HK-2 (cell line): ENCODE measurements at regions not wholly inside any gene's neighbourhood (a gene's known extent, or its start where the extent isn't known, plus 50 kb on each side); places are given as distances from the start of the nearest gene placed in this dataset.
A peak's percentile ranks its signal among the peaks of the same experiment; 100 is the strongest.

Source experiments
- DNase-seq: peaks from one replicate; pipeline ENCODE4 v3.0.0-alpha.2; 2018; ENCODE audit not compliant: unreplicated experiment

DNA sequence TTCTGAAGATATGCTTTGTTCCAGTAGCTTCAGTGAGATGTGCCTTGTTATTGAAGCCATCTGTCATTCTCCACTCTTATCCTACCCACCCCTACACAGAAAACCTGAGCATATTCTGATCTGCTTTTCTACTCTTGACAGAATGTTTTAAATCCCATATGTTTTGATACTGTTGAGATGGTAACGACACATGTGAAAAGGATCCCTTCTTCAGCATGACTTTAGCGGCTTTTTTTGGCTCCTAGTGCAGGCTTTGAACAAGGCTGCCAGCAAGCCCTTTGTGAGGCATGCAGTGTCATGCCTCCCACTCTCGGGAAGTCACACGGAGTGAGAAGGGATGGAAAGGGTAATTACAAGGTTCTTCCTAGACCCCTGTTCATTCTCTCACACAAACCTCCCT lies 228.8 kb upstream of the RGS6 start:
- DNase-seq, result no peak

DNA sequence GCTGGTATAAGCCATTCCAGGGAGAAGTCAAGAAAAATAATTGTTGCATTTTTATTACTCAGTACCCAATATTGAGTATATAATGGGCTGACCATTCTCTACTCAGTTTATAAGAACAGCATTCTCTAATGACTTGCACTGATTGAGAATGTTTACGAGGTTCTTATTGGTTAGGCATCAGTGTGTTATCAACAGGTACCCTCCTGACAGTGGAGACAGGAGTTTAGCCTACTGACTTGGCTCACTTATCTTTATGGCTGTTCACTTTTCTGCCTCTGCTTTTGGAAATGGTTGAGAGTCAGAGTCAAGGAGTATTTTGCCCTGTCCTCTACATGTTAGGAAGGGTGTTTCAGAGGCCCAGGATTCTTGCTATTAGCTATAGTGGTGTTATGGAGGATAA lies 228.0 kb upstream of the RGS6 start:
- no peak for DNase-seq

DNA sequence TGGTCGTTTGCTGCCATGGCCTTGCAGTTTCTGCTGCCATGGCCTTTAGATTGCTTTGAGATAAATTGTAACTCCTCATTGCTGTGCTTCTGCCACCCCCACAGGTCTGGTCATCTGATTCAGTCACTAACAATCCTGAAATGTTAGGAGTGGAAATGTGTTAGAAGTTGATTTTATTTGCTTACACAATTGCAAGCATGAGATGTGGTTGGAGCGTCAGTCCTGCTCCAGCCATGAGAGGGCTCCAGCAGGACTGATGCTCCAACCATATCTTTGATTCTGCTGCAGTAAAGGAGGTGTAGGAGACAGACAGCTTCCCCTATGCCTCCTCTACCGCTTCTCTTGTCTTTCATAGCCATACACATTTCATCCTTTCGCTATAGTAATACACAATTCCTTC lies 226.8 kb upstream of the RGS6 start:
- no peak for DNase-seq

DNA sequence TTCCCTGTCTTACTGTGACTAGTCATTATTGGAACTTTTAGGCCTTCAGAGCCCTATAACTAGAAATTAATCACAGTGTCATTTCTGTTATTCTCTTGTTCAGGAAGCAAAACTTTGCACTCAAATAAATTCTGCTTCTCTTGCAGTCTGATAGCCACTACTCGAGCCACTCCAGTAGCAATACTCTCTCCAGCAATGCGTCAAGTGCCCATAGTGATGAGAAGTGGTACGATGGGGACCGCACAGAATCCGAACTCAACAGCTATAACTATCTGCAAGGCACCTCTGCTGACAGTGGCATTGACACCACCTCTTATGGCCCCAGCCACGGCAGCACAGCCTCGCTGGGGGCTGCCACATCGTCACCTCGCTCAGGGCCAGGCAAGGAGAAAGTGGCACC lies 223.2 kb upstream of the RGS6 start:
- DNase-seq, result no peak

DNA sequence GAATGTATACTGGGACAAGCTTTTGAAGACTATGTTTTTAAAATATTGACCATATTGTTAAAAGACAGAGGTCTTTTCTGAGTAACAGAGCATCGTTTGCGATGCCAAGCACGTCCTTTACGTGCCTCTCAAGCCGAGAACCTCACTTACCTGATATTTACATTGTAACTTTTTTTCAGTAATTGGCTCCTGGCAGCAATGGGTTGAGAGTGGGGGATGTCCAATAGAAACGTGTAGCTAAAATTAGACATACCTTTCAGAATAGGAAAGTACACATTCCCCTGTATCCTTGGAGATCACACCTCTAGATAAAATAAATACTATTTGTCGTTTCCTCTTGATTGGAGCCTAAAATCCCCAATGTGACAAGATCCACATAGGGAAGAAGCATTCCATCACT lies 222.2 kb upstream of the RGS6 start:
- DNase-seq, result no peak

DNA sequence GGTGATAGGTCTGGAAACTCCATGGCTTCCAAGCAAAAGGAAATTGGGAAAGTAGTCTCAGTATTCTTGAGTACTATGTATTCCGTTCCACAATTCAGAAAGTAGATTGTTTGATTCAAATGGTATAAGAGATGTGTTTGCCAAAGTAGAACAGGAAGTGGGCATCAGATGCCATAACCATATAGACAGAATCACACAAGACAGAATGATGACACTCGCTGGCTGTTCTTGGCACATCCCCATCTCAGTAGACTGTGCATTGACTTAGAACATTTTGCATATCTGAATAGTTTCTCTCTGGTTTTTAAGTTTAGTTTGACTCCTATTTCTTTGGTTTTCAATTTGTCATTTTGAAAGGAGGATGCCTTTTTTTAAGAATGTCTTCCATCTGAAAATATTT lies 221.1 kb upstream of the RGS6 start:
- DNase-seq, result no peak

DNA sequence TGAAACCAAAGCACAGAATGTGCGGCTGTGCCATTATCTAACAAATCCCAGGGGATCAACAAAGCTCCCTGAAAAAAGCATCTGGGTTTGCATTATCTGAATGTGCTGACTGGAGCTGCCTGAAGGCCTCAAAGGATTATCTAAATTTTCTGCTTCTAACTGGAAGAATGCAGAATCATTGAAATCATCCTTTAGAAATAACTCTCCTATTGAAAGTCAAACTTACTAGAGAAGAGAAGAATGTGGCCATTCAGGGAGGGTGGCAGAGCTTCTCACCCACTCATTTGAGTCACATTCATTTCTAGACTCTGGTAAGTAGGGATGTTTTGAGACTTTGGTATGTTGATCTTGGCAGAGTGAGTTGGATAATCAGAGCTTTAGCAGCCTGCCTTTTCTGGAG lies 220.6 kb upstream of the RGS6 start:
- no peak for DNase-seq

DNA sequence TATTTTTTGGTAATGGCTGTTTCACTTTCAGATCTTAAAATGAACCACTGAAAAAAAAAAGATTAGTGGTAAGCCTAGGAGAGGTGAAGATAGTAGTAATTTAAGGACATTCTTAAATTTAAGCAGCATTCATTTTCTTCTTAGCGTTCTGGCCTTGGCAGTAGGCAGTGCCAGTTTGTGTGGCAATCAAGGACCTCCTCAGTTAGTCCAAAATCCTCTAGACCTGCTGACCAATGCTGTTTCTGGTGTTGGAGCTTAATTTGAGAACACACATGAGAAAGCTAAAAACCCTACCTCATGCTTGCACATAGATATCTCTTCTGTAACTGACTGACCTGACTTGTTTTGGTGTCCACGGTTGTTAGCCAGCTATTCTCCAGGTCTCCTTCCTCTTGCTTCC lies 219.8 kb upstream of the RGS6 start:
- no peak for DNase-seq

DNA sequence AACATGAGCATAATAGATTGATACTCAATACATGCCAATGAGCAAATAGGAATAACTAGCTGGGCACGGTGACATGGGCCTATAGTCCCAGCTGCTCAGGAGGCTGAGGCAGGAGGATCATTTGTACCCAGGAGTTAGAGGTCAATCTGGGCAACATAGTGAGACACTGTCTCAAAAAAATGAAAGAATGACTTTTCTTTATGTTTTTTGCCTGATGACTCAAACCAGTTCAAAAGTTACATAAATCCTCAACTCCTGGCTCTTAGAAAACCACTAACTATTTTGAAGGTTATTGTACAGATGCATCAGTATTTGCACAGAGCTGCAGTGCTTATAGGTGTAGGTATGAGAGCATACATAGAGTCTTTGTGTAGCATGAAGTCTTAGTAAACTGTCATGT lies 219.2 kb upstream of the RGS6 start:
- no peak for DNase-seq

DNA sequence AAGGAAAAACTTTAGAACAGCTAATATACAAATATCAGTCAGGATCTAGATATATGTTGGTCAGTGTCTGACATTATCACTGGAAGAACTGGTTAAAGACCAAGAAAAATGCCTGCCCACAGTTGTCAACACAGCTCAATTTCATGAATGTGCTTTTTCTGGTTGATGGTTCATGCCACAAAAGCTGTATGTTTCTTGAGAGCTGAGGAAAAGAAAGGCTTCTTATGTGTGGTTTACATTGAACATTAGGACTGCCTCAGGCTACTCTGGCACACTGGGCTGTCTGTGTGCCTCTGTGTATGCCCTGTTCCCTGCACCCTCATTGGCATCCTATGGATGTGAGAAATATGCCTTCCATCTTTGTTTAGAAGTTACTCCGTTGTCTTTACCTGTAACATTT lies 218.8 kb upstream of the RGS6 start:
- no peak for DNase-seq

DNA sequence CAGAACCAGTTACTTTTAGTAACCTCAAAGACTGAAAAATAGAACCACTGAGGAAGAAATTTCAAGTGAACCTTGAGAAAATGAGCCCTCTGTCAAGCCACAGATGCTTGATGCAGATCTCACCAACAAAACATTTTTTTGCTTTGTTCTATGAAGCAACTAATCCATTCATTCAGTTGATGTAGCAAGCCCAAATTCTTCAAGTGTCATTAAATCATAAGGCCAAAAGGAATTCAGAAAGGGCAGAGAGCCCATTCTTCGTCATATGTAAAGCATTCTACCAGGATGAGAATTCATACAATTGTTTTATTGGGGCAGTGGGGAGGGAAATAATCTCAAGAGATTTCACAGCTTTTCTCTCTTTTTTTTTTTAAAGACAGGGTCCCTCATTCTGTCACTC lies 218.0 kb upstream of the RGS6 start:
- DNase-seq, result no peak

DNA sequence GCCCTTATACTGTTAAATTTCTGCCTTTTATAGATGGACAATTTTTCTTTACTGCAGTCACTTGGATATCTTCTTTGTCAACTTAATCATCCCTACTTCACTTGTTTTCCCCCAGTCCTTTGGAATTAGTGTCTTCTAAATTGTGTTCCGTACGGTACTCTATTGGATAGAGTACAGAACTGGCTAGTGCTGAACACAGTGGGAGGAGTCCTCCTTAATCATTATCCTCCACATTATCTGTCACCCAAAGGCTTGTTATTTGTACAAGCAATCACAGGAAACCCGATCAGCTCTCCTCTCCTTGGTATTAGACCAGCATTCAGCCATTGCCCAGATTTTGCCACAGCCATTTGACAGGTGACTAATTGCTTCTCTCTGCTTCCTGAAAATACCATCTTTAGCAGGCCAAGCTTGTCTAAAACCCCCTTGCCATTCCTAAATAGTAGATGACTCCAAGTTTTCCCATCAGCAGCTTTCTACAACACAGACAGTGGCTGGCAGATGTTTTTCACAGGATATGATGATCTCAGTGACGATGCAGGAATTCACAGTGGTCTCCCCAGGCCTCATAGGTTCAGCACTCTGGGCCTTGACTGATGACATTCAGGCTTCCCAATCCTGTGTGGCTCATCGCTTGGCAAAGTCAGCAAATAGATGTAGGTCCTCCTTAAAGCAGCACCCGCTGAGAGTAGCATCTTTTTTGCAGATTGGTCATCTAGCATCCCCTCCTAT lies 216.0 kb upstream of the RGS6 start:
- DNase-seq, result no peak

DNA sequence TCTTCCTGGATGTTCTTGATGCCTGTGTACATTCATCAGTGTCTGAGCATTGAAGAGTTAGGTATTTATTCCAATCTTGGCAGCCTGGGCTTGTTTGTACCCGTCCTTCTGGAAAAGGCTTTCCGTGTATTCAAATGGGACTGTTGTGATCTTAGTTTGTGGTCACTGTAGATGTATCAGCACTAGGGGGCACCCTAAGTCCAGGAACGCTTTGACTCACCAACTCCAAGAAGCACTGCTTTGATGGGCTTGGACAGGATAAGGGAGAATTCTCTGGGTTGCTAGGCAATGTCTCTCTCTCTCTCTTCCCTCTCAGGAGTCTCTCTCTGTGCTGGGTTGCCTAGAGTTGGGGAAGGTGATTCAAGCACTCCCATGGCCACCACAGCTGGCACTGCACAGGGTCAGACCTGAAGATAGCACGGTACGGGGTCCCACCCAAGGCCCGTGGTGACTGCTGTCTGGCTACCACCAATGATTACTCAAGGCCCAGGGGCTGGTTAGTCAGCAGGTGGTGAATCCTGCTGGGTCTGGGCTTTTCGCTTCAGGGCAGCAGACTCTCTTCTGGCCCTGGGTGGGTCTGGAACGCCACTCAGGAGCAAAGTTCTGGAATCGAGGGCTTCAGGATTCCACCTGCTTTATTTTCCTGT lies 211.1 kb upstream of the RGS6 start:
- DNase-seq, result peak; percentile 54

DNA sequence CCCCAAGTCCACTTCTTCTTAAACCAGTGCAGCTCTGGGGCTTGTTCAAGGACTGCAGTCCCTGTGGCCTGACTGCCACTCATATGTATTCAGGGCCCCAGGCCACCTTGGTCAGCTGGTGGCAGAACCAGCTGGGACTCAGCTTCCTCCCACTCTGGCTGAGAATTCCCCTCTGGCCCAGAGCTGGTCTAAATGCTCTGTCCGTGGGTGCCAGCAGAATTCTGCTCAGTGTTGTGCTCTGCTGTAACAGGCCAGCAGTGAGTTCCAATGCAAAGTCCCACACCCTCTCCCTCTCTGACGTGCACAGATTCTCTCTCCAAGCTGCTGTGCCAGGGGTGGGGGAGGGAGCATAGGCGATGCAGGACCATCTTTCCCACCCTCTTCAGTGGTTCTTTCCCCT lies 210.4 kb upstream of the RGS6 start:
- DNase-seq, result no peak

DNA sequence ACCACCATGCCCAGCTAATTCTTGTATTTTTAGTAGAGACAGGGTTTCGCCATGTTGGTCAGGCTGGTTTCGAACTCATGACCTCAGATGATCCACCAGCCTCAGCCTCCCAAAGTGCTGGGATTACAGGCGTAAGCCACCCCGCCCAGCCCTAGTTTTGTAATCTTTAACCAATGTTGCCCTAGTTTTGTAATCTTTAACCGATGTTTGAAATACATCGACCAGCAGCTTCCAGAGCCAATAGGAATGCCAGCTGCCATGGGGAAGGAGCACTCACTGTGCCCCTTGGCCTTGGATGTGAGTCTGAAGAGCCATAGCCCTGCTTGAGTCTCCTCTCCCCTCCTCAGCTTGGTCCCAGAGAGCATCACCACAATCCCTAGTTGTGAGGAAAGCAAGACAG lies 209.3 kb upstream of the RGS6 start:
- DNase-seq, result no peak

DNA sequence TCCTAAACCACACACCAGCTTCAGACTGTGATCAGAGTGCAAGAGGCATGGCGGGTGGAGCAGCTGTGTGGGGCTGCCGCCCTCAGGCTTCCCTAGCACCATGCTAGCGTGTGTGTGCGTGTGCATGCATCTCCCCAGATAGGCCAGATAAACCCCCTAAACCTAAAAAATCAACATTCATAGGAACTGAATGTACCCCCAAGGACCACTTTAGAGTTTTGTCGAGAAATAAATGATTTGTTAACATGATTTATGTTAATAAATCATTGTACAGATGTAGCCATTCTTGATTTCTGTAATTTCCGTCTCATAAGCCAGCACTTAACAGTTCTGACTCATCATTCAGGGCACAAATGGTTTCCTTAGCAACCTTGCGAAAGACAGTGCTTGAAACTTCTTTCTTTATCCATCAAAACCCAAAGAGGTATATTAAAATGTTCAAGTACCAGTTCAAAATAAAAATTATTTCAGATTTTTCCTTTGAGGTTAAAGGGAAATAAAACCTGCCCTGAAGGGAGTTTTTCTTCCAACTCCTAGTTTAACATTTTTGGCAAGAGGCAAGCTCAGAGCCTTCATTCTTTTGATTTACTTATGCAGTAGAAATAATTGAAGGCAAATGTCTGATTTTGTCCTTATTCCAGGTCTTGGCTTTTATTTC lies 206.2 kb upstream of the RGS6 start:
- no peak for DNase-seq

DNA sequence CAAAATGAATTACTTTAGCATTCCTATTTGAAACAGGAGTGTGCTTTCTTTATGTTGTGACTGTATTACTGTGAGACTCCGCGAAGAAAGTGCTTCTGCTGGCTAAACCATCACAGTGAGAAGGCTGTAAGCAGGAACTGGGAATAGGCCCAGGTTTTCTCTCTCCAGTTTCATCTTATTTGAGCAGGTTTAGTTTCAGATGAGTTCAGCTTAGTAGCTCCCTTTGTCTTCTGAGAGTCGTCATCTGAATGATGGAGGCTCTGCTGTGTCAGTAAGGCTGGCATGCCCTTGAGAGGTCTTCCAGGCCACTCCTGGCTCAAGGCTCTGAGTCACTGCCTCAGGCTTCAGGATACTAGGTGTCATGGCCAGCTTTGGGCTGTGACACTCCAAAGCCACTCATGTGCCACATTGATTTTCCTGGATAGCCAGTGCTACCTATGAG lies 205.6 kb upstream of the RGS6 start:
- DNase-seq, result no peak

DNA sequence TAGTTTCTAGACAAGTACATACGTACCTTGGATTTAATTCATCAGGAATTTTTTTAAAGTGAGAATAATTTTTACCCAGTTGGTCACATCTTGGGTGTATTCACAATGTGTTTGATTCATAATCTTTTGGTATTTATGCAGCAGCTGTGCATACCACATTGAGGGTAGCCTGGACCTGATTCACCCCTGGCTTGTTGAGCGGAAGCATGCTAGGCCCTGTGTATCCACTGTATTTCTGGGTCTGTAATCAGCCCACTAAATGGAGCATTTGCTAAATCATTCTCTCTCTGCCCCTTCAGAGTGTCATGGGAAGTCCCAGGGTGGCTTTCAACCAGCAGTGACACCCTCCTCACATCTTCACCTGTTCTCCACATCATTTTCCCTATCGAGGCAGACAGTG lies 203.8 kb upstream of the RGS6 start:
- no peak for DNase-seq

DNA sequence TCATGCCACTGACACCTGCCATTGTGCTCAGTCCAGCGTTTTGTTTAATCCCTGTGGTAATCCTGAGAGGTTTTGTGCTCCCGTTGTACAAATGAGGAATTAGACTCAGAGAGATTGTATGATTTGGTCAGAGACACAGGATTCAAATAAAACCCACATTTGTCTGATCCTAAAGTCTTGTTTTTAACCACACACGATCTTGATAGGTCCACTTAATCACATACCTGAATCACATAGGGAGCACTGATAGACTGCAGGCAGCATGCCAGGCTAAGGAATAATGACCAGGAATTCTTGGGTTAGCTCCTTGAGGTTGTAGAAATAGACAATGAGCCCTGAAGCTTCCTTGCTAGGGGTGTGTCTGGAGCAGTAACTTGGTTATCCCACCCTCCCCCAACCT lies 202.6 kb upstream of the RGS6 start:
- no peak for DNase-seq

DNA sequence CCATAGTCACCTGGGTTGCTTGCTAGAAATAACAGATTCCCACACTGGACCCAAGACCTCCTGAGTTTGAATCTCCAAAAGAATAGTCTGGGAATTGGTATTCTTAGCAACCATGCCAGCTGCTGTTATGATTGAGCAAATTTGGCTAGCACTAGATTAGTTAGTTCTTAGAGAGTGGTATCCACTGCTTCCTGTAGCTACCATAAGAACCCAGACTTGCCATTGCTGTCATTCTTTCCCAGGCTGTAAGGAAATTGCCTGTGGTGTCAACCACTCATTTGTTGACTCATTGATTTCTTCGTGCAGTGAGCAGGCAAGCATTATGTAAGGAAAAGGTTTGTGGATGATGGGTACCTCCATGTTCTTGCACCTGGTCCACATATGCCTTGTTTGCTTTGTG lies 201.8 kb upstream of the RGS6 start:
- DNase-seq, result no peak

DNA sequence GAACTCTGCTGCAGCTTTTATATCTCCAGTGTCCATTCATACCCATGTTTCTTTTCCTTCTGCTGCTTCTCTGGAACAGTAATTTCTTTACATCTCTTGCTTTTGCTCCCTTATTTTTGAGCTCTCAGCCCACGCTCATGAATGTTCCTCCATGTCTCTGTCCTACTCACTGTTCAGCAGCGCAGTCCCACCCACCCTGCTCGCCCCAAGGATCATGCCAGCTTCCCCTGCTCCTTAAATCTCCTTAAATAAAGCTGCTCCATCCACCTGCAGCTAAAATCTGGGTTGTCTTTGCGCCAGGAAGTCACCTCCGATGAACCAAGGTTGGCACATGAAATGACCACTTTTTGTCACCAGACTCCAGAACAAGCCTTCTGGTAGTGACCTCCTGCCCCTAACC lies 201.1 kb upstream of the RGS6 start:
- no peak for DNase-seq

DNA sequence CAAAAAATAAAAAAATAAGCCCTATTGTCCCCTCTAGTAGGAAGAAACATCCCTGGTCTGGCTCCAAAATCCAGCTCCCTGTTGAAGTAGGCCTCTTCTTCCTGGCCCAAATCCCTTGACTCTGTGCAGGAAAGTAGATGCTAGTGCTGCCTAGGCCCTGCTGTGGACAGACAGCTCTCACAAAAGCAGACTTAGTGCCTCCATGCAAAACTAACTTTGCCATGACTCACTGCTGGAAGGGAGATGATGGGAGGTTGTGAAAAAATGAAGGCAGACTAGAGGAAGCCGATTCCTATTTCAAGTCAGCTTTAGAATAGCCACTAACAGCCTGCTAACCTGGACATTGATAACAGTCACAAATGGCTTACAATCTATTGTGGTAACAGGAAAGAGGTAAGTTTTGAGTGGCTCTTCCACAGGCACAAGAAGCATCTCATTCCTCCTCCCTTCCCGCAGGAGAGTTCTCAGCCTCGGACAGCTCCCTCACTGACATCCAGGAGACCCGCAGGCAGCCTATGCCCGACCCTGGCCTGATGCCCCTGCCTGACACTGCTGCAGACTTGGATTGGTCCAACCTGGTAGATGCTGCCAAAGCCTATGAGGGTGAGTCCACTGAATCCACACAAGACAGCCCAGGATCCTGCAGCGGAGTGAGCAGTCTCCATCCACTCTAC lies 198.9 kb upstream of the RGS6 start:
- DNase-seq, result no peak

DNA sequence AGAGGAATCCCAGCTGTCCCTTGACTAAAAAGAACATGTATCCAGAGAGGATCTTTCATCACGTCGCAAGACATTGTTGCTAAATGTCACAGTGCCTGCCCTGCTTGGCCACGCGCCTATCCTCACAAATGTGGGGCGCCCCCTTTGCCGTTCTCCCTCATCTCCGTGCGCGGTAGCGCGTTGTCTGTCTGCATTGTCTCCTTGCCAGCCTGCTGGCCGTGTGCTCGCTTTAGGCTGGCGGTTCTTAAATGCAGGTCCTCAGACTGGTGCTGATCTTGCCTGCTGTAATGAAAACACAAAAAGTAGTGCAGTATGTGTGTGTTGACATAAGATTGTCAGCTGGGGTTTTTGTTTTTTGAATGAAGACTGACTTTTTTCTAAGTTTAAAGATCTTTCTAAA lies 198.2 kb upstream of the RGS6 start:
- DNase-seq, result no peak
